Breast epithelium (tissue), 4 donors: ENCODE measurements at regions not wholly inside any gene's neighbourhood (a gene's known extent, or its start where the extent isn't known, plus 50 kb on each side); places are given as distances from the start of the nearest gene placed in this dataset.

ENCODE experiments used
- DNase-seq, 2 donors: peaks; one replicate each; pipeline ENCODE4 v3.0.0-alpha.2; 2019; ENCODE audit warnings: low spot score in 2 of 2
- H3K27ac ChIP-seq, 2 donors: fragments of 200-600 bp; sonication (generic) in 1 of 2; one replicate each; pipeline ENCODE4 v1.5.1; 2016 to 2019; ENCODE audit warnings: mild to moderate bottlenecking in 1 of 2
- H3K27me3 ChIP-seq, 2 donors: fragments of 200-600 bp; sonication (generic) in 1 of 2; one replicate each; pipeline versions ENCODE4 v1.5.1 to v1.6.0; 2017 to 2019; ENCODE audit warnings: control low read depth in 1 of 2, mild to moderate bottlenecking in 1 of 2
- H3K36me3 ChIP-seq: fragments of 200-600 bp; one replicate; pipeline ENCODE4 v1.5.1; 2019
- H3K4me1 ChIP-seq, 2 donors: fragments of 200-600 bp; sonication (generic); one replicate each; pipeline ENCODE4 v1.5.1; 2016 to 2019; ENCODE audit warnings: control low read depth in 1 of 2
- H3K4me3 ChIP-seq, 3 donors: fragments of 200-600 bp; sonication (generic); 1 replicate in 2 of 3; 2 replicates in 1 of 3; pipeline ENCODE4 v1.5.1; 2016 to 2019; ENCODE audit warnings: mild to moderate bottlenecking in 3 of 3, moderate library complexity in 2 of 3
- H3K9me3 ChIP-seq, 2 donors: fragments of 200-600 bp; sonication (generic) in 1 of 2; one replicate each; pipeline ENCODE4 v1.5.1; 2016 to 2019; ENCODE audit warnings: control low read depth in 1 of 2
- CTCF ChIP-seq, 3 donors: fragments of 450-650 bp; IDR thresholded peaks; one replicate each; pipeline ENCODE4 v1.5.1; 2016 to 2017; ENCODE audit warnings: antibody characterized with exemption in 3 of 3, mild to moderate bottlenecking in 3 of 3, moderate library complexity in 3 of 3
- POLR2A ChIP-seq: fragments of 450-650 bp; IDR thresholded peaks from one replicate; pipeline ENCODE4 v1.6.1; 2016; ENCODE audit warnings: antibody characterized with exemption, mild to moderate bottlenecking, moderate library complexity
- POLR2AphosphoS5 ChIP-seq, 3 donors: sonication (generic); formaldehyde crosslinking; IDR thresholded peaks; one replicate each; pipeline ENCODE4 v1.6.1; 2017; ENCODE audit warnings: antibody characterized with exemption in 3 of 3
- intact Hi-C: fragments of 100-400 bp; cut with DNase I; formaldehyde crosslinking; loops from one replicate; pipeline ENCODE4 v1.15.1; 2023; ENCODE audit warnings: low total_unique reads

- Histone ChIP-seq H3K27ac (no peak overlapping the region), H3K27me3 (no peaks in the 10 kb centered on the region), H3K4me1 (no peaks in the 10 kb centered on the region), H3K36me3 (no peaks in the 10 kb centered on the region), H3K4me3 (no peak overlapping the region), H3K9me3 (no peaks in the 10 kb centered on the region)
- TF ChIP-seq CTCF (IDR thresholded peaks at IDR 0.05): no peak
- no peak for TF ChIP-seq POLR2AphosphoS5 (IDR thresholded peaks at IDR 0.05)
- intact Hi-C loops: no loop called here
- DNase-seq: no peak
Measured at GRCh38 chr2:138960191-138960590, 180.0 kb upstream of the NXPH2 start.

GRCh38 chr2:138959031-138959430 lies 178.8 kb upstream of the NXPH2 start:
- no peaks in the 10 kb centered on the region for H3K4me1 ChIP-seq
- H3K4me3 ChIP-seq: no peak overlapping the region
- H3K27ac ChIP-seq: no peak overlapping the region
- H3K27me3 ChIP-seq: no peaks in the 10 kb centered on the region
- no peaks in the 10 kb centered on the region for H3K9me3 ChIP-seq
- H3K36me3 ChIP-seq: no peaks in the 10 kb centered on the region
- no peak for DNase-seq
- TF ChIP-seq POLR2AphosphoS5 (IDR thresholded peaks at IDR 0.05): no peak
- no peak for TF ChIP-seq CTCF (IDR thresholded peaks at IDR 0.05)
- TF ChIP-seq POLR2A: no peak
- intact Hi-C loops: no loop called here

- no peak for TF ChIP-seq POLR2AphosphoS5 (IDR thresholded peaks at IDR 0.05)
- no peak for TF ChIP-seq CTCF (IDR thresholded peaks at IDR 0.05)
- TF ChIP-seq POLR2A: no peak
Measured at GRCh38 chr2:138956116-138956515, 175.9 kb upstream of the NXPH2 start.

GRCh38 chr2:138950486-138950885 lies 170.3 kb upstream of the NXPH2 start:
- Histone ChIP-seq H3K9me3 (no peaks in the 10 kb centered on the region), H3K27me3 (no peaks in the 10 kb centered on the region), H3K27ac (no peak overlapping the region), H3K4me3 (no peak overlapping the region), H3K36me3 (no peaks in the 10 kb centered on the region), H3K4me1 (no peaks in the 10 kb centered on the region)
- no peak for DNase-seq
- TF ChIP-seq CTCF (IDR thresholded peaks at IDR 0.05) (no peak), POLR2A (no peak), POLR2AphosphoS5 (IDR thresholded peaks at IDR 0.05) (no peak)
- intact Hi-C loops: no loop called here

More at GRCh38 chr2:138956116-138956515, 175.9 kb upstream of the NXPH2 start:
- no peaks in the 10 kb centered on the region for H3K9me3 ChIP-seq
- no peaks in the 10 kb centered on the region for H3K27me3 ChIP-seq
- no peak overlapping the region for H3K27ac ChIP-seq
- DNase-seq: no peak
- intact Hi-C loops: no loop called here
- no peak overlapping the region for H3K4me3 ChIP-seq
- H3K4me1 ChIP-seq: no peaks in the 10 kb centered on the region
- H3K36me3 ChIP-seq: no peaks in the 10 kb centered on the region

GRCh38 chr2:138949517-138949916 lies 169.3 kb upstream of the NXPH2 start:
- Histone ChIP-seq H3K36me3 (no peaks in the 10 kb centered on the region), H3K4me1 (no peaks in the 10 kb centered on the region), H3K9me3 (no peaks in the 10 kb centered on the region), H3K27me3 (no peaks in the 10 kb centered on the region), H3K27ac (no peak overlapping the region), H3K4me3 (no peak overlapping the region)
- no peak for DNase-seq
- intact Hi-C loops: no loop called here
- TF ChIP-seq CTCF (IDR thresholded peaks at IDR 0.05): no peak
- TF ChIP-seq POLR2AphosphoS5 (IDR thresholded peaks at IDR 0.05): no peak
- no peak for TF ChIP-seq POLR2A
